ENCODE measurements at regions not wholly inside any gene's neighbourhood (a gene's known extent, or its start where the extent isn't known, plus 50 kb on each side); places are given as distances from the start of the nearest gene placed in this dataset.

DNA sequence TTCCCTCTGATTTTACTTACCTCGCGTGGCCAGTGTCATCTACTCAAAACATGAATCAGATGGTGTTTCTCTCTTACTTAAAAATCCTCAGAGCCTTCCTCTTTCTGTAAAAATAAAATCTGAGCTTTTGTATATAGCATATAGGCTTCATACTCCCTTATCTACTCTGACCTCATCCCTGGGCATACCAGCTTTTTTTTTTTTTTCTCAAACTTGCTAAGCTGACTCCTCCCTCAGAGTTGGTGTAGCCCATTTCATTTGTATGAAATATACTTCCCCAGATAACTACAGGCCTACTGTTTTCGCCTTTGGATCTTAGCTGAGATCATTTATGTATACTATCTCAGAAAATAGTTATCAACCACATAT, 648.9 kb upstream of the ALCAM start:
- DNase-seq = no peak

DNA sequence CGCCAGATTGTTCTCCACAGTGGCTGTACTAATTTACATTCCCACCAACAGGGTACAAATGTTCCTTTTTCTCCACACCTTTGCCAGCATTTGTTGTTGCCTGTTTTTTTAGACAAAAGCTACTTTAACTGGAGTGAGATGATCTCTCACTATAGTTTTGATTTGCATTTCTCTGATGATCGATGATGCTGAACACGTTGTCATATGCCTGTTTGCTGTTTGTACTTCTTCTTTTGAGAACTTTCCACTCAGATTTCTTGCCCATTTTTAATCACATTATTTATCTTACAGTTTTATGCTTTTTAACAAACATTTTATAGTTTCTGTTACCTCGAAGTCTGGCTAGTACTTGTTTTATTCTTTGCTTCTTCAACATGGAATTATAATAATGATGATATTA, 643.7 kb upstream of the ALCAM start:
- DNase-seq = no peak

DNA sequence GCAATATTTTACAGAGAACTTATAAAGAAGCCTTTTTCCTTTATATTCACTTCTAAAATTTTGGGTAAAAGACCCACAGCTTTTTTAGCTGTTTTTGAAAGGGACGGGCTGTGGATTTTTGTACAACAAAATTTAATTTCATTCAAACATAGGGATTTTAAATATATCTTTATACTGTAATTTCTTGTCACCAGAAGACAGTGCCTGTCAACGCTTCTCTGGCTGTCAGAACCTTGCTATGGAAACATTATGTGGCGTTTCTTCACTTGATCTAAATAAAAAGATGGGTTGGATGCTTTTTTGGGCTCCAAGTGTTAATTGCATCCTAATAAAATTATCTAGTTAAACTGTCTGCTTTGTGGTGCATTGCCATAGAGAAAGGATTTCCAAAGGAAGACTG, 635.6 kb upstream of the ALCAM start:
- DNase-seq = no peak

DNA sequence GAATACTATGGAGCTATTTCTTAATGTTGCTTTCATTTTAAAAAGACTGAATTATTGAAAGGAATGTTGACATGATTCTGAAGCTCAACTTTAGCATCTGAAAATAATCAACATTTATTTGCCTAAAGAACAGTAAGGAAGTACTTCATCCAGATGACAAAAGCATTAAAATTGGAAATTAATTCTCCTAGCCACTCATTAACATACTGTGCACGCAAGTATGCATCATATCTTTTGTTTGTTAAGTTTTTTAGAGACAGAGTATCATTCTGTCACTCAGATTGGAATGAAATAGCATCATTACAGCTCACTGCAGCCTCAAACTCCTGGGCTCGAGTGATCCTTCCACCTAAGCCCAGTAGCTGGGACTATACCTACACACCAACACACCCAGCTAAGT, 632.1 kb upstream of the ALCAM start:
- DNase-seq = no peak

DNA sequence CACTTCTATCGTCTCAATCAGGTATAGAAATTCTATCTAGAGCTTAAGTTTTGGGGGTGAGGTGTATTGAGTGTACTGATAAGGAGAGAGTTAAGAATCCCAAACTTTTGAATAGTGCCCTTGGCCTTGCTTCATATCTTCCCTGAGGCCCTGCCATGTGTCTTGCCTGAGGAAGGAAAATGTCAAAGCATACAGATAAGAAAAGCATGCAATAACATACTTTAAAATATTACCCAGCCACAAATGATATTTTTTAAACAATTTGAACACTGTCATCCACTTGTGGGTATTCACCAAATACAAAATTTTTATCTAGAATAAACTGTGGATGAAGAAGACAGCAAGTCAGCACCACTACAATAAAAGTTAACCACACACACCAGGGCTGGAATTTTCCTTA, 631.0 kb upstream of the ALCAM start:
- no peak for DNase-seq

DNA sequence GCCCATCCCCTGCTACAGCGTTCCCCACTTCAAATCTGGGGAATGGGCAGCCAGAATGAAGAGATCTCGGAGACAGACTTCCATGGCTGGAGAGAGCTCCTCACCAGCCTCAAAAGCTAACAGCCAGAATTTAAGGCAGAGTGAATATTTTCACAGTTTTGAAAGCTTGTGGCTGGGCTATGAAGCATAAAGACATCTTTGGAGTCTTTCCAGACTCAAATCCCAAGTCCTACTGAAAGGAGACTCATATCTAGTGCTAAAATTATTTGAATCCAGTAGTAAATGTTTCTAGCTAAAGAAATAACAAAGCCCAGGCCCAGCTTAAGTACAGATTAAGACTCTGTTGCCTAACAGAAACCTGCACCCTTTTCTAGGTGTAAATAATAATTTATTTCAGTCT, 628.4 kb upstream of the ALCAM start:
- DNase-seq = no peak

DNA sequence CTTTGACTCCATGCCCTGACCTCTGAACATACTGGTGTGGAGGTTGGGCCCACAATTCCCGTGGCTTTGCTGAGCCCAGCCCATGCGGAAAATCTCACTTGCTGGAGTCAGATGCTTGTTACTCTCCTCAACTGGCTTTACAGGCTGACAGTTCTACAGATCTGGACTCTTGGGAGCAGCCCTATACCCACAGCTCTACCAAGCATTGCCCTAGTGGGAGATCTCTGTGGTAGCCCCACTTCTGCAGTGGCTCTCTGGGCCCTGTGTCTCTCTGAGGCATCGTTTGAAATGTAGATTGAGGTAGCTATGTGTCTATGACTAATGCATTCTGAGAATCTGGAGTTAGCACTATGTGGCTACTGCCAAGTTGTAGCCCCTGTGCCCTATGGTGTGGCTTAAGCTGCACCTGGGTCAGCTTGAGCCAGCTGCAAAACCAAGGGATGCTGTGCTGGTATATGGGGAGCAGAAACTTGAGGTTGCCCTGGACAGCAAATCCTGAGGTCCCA, 625.8 kb upstream of the ALCAM start:
- no peak for DNase-seq

DNA sequence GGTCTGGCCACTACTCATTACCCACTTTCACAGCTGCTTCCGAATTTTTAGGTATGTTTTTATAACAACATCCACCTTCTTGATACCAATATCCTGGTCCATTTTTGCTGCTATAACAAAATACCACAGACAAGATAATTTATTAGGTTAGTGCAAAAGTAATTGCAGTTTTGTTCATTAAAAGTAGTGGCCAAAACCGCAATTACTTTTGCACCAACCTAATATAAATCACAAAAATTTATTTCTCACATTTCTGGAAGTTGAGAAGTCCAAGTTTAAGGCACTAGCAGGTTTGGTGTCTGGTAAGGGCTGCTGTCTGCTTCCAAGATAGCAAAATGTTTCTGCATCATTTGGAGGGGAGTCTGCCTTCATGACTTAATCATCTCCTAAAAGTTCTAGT, 624.7 kb upstream of the ALCAM start:
- no peak for DNase-seq

DNA sequence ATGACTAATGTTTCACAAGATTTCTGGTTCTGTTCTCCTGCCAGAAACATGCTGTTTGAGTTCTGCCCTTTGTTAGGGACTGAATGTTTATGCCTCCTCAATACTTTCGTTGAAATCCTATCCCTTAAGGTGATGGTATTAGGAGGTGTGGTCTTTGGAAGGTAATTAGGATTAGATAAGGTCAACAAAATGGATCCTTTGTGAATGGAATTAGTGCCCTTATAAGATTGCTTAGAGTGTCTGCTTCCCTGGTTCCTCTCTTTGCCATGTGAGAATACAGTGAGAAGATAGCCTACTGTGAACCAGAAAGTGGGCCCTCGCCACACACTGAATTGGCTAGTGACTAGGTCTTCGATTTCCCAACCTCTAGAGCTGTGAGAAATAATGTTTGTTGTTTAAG, 621.4 kb upstream of the ALCAM start:
- no peak for DNase-seq

DNA sequence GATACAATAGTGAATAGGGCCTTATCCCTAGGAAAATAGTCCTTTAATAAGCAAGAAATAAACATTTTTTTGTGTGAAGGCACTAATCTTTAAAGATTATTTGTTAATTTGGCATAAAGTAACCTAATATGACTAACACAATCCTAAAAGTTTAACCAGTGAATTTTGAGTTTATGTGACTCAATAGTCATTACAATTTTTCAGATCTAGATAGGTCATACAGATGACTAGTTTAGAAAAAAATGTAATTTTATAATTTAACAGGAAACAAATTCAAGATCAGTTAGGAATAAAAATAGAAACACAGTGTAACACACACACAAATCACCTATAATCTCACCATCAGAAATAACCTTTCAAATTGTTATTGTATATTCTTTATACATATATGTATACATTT, 620.7 kb upstream of the ALCAM start:
- no peak for DNase-seq

DNA sequence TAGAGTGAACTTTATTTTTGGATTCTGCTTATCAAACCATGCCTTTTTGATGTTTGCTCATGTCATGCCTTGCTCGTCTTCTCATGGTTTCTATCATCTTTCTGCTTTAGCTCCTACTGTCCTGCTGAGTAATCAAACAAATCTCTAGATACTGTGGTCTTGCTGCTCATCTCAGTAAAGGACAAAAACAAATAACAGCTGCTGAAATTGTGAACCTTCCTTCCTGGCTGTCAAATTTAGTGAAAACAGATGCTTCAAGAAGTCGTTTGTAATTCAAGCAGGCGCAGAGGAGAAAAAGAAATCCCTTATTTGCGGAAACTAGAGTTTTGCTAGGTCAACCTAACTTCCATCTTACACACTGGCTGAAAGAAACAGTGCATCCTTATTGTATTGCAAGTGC, 616.1 kb upstream of the ALCAM start:
- DNase-seq = no peak

DNA sequence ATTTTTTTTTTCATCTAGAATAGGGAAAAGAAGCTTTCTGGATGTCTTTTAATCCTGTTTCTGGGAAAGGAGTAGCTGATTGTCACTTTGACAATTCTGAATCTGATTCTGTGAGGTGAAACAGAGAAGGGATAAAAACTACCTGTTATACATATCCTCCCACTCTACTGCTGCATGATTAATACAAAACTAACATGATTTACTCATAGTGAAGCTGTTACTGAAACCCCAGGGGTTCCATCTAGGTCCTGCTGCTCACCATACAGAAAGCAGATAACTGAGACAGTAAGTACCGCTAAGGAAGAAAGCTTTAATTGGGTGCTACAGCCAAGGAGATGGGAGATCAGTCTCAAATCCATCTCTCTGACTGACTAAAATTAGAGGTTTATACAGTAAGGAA, 610.9 kb upstream of the ALCAM start:
- no peak for DNase-seq

DNA sequence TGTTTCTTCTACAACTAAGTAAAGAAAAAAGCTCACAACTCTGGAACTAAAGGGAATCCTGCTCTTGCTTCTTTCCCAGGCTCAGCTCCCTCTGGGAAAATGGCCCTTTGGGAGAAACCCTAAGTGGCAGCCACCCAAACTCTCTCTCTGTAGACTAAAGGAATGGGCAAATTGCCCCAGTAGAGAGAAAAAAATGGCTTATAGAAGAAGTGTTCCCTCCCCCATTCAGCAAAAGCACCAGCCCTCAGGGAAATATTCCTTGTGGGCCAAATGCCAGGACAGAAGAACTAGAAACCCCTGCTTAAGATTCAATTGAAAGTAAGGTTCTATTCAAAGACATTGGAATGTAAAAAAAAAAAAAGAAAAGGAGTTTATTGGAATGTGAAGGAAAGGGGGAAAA, 603.7 kb upstream of the ALCAM start:
- DNase-seq = peak in 27 of 56 donors; percentile 2 to 56 (median 19)

DNA sequence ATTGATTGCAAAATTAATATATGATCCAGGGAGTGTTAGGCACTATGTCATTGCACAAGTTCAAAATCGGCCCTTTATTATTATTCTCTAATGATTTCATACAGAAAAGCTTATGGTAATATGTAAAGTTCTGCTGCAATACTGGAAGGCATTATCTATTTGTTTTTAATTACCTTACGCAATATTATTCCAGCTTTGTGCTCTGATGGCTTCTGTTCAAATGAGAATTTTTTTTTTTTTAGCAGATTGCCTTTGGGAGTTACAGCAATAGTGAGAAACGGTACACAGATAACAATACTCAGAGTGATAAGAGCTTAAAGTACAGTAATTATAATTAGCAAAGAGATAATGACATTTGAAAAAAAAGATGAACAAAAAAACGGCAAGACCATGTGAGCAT, 602.2 kb upstream of the ALCAM start:
- no peak for DNase-seq

DNA sequence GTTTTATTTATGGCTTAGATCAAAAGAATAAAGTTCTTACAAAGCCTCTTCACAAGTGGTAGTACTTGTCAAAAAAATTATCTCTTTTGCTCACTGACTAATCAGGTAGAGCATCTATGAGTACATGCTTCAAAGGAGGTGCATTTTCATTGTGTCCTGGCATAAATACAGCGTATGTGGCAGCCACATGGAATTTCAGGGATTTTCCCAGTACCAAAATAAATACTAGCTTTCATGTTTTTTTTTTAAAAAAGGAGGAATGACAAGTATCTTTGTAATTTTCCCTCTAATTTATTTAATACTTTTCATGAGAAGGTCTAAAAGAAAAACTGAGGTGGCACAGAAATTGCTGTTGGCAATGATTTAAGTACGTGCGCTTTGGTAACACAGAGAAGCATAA, 597.8 kb upstream of the ALCAM start:
- DNase-seq = no peak

DNA sequence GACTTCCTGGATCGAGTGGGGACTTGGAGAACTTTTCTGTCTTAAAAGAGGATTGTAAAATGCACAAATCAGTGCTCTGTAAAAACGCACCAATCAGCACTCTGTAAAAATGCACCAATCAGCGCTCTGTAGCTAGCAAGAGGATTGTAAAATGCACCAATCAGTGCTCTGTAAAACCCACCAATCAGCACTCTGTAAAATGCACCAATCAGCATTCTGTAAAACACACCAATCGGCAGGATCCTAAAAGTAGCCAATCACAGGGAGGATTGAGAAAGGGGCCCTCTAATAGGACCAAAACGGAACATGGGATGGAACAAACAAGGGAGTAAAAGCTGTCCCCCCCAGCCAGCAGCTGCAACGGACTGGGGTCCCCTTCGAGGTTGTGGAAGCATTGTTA, 587.4 kb upstream of the ALCAM start:
- DNase-seq = no peak

DNA sequence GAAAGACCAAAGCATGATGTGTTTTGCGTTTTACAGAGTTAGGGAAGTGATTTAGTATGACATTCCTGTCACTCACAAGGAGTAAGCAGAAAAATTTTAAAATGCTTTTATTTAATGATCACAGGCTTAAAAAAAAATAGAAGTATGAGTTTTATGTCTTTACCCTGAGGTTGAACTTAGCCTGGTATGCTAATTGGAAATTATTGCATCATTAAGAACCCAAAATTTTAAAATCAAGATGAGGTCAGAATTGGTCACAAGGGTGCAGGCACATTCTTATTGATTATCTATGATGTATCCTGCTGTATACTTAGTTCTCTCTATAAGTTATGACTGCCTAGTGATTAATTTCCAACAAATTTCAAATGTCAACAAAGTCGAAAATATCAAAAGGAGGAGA, 585.6 kb upstream of the ALCAM start:
- DNase-seq = no peak

DNA sequence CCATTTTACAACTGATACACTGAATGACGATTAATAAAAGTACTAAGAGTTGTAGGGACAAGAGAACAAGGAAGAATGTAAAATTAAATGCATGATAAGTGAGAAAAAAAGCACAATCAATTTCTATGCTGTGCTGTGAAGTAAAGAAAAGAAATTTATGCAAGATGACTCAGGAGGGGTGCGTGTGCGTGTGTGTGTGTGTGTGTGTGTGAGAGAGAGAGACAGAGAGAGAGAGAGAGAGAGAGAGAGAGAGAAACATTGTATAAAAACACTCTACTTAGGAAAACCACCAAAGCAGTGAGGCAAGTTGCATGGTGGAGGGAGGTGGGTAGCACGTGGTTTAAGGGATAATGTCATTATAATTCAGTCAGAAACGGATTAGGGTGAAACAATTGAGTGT, 580.8 kb upstream of the ALCAM start:
- DNase-seq = no peak

DNA sequence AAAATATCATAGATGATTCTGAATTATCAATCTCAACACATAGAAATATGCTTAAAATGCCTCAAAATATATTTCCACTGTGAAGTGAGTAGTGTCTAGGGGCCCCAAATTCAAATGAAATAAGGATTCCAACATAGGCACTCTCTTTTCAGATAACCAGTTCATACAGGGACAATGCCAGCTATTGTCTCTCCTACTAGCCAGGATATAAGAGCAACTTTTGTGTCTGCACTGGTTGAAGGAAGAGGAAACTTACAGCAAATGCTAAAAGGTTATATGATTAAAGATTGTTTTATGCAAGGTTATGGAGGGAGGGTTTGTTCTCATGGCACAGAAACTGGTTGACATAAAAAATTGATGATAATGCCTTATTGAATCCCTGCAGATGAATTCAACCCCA, 579.4 kb upstream of the ALCAM start:
- no peak for DNase-seq

DNA sequence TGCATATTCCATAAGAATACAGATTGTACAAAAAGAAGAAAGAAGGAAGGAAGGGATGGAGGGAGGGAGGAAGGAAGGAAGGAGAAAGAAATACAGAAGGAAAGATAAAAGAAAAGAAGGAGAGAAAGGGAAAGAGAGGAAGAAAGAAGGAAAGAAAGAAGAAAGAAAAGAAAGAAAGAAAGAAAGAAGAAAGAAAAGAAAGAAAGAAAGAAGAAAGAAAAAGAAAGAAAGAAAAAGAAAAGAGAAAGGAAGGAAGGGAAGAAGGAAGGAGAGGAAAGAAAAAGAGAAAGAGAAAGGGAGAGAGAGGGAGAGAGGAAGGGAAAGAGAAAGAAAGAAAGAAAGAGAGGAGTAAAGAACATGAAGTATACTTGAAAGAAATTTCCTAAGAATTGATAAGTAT, 577.9 kb upstream of the ALCAM start:
- DNase-seq = no peak

DNA sequence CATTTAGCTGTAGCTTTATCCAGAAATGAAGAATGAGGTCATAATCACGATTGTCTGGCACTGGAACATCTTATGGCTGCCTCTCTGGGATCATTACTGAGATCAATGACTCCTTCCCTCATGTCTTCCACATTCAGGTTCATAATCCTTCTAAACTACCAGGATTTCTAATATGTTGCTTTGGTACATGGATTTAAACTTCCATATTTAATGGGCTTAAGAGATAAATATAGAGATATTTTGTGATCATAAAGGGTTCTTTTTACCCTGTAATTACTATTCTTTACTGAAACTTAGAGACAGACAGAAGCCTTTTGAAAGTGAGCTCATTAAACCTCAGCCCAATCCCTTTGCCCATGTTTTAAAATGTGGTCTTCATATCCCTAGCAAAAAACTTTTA, 575.4 kb upstream of the ALCAM start:
- no peak for DNase-seq

DNA sequence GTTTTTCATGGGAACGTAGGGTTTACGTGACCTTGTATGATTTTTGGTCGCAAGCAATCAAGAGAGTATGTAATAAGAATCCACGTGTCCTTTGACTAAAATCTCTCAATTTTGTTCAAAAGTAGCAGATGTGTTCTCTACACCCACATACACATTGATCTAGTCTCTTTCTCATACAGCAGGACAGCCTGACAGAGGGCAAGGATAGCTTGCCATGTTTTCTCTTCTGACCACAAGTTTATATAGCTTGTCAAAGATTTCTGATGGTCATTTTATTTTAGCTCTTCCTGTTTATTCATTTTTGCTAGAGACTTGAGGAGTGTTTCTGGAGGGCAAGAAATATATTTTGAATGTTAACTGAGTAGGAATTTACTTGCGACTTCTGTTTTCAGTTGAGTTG, 570.2 kb upstream of the ALCAM start:
- no peak for DNase-seq

DNA sequence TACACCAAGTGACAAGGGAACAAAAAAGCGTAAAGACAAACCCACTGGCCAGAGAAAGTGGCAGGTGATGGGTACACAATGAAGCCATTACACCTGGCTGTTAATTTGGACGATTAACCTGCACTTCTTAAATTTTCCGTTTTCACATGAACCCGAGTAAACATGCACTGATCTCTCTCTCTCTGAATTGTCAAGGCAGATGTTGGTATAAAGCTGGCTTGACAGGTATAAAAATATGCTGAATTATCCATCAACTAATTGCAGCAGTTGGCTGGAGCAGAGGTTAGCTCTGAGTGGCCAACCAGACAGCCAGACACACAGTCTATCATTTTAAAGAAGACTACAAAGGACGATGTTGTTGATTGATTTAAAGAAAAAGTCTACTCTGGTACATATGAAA, 561.7 kb upstream of the ALCAM start:
- no peak for DNase-seq

DNA sequence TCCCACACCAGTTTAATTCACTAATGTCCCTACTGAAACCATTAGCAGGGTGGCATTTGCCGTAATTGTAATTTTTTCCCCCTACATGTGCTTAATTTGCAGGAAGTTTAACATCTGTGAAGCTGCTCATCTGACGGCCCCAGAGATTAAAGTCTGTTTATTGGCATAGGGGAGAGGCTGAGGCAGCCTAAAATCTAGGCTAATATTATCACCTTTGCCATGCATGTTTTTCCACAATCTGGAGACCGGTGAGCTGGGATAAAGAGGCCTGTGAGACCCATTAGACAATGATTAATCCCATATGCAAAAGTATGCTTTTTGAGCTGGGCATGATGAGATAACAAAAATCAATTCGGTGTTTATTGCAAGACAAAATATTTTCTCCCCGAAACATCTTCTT, 561.2 kb upstream of the ALCAM start:
- no peak for DNase-seq

DNA sequence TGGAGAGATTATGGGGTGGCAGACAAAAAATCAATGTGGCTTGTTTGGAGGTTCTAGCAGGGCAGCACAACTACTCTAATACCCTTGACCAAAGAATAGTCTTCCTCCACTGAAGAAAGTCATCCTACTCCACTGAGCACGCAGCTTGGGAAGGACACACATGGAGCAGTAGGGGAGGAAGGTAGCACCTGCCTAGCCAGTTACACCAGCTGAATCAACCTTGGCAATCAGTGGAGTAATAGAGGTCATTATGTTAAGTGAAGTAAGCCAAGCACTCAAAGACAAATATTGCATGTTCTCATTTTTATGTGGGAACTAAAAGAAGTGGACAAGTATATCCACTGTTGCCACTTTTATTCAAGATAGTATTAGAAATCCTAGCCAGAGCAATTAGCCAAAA, 555.8 kb upstream of the ALCAM start:
- no peak for DNase-seq

All from amygdala (tissue), 56 donors.